HEK293 (cell line): ENCODE measurements at regions not wholly inside any gene's neighbourhood (a gene's known extent, or its start where the extent isn't known, plus 50 kb on each side); places are given as distances from the start of the nearest gene placed in this dataset.

ENCODE experiments used
- HOXA7 ChIP-seq: sonication (generic); formaldehyde crosslinking; IDR thresholded peaks from 2 replicates; pipeline ENCODE4 v1.8.1; 2022; ENCODE audit warnings: missing genetic modification reagents, borderline replicate concordance
- SCRT1 ChIP-seq: fragments of 450-650 bp; formaldehyde crosslinking; IDR thresholded peaks from 2 replicates; pipeline ENCODE4 v1.5.1; 2016; ENCODE audit warnings: missing biosample characterization, missing genetic modification characterization, borderline replicate concordance
- SP2 ChIP-seq: fragments of 450-650 bp; formaldehyde crosslinking; IDR thresholded peaks from 2 replicates; pipeline ENCODE4 v1.5.1; 2016; ENCODE audit warnings: missing biosample characterization, missing genetic modification characterization
- ZNF274 ChIP-seq, 2 experiments: fragments of 200-500 bp in 1 of 2; fragments of 450-650 bp in 1 of 2; sonication (Bioruptor generic) in 1 of 2; formaldehyde crosslinking in 1 of 2; IDR thresholded peaks; 2 replicates each; pipeline versions ENCODE4 v1.5.1 to v1.6.1; 2014 to 2016; ENCODE audit warnings: borderline replicate concordance in 1 of 2, inconsistent platforms in 1 of 2, low read length in 1 of 2, missing biosample characterization in 1 of 2, missing genetic modification characterization in 1 of 2
- ZNF701 ChIP-seq: fragments of 450-650 bp; formaldehyde crosslinking; IDR thresholded peaks from 2 replicates; pipeline ENCODE4 v1.5.1; 2016; ENCODE audit warnings: missing biosample characterization, missing genetic modification characterization
- ZNF747 ChIP-seq: fragments of 450-650 bp; formaldehyde crosslinking; IDR thresholded peaks from 2 replicates; pipeline ENCODE4 v1.5.1; 2016; ENCODE audit warnings: missing biosample characterization, missing genetic modification characterization
- TF ChIP-seq, protein P1 (sequence below): fragments of 450-650 bp; formaldehyde crosslinking; IDR thresholded peaks from 2 replicates; pipeline ENCODE4 v1.5.1; 2016; ENCODE audit warnings: missing biosample characterization, missing genetic modification characterization
- TF ChIP-seq, protein P2 (sequence below): fragments of 450-650 bp; formaldehyde crosslinking; IDR thresholded peaks from 2 replicates; pipeline ENCODE4 v1.5.1; 2016; ENCODE audit warnings: missing biosample characterization, missing genetic modification characterization
- TF ChIP-seq, protein P3 (sequence below): fragments of 450-650 bp; formaldehyde crosslinking; IDR thresholded peaks from 2 replicates; pipeline ENCODE4 v1.5.1; 2016; ENCODE audit warnings: missing biosample characterization, missing genetic modification characterization

DNA sequence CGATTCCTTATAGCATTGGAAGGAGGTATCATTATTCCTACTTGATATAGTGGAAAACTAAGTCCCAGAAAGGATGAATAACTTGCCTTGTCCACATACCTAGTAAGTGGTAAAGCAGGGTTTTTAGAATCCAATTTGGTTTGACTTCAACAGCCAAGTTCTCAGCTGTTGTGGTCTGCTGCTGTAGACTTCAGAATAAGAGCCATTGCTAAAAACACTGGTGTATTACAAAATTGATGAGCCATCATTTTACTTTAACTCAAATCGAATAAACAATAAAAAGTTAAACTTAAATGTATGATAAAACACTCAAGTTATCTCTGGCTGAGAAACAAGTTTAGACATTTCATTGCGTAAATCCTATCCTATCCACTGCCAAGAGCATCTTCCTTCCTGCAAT, 610.8 kb downstream of the TLE1 start:
- TF ChIP-seq, protein P1, sequence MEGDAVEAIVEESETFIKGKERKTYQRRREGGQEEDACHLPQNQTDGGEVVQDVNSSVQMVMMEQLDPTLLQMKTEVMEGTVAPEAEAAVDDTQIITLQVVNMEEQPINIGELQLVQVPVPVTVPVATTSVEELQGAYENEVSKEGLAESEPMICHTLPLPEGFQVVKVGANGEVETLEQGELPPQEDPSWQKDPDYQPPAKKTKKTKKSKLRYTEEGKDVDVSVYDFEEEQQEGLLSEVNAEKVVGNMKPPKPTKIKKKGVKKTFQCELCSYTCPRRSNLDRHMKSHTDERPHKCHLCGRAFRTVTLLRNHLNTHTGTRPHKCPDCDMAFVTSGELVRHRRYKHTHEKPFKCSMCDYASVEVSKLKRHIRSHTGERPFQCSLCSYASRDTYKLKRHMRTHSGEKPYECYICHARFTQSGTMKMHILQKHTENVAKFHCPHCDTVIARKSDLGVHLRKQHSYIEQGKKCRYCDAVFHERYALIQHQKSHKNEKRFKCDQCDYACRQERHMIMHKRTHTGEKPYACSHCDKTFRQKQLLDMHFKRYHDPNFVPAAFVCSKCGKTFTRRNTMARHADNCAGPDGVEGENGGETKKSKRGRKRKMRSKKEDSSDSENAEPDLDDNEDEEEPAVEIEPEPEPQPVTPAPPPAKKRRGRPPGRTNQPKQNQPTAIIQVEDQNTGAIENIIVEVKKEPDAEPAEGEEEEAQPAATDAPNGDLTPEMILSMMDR (tag by site-specific recombination), result no peak
- TF ChIP-seq, protein P2, sequence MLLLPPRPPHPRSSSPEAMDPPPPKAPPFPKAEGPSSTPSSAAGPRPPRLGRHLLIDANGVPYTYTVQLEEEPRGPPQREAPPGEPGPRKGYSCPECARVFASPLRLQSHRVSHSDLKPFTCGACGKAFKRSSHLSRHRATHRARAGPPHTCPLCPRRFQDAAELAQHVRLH (tag by site-specific recombination), result no peak
- TF ChIP-seq, protein P3, sequence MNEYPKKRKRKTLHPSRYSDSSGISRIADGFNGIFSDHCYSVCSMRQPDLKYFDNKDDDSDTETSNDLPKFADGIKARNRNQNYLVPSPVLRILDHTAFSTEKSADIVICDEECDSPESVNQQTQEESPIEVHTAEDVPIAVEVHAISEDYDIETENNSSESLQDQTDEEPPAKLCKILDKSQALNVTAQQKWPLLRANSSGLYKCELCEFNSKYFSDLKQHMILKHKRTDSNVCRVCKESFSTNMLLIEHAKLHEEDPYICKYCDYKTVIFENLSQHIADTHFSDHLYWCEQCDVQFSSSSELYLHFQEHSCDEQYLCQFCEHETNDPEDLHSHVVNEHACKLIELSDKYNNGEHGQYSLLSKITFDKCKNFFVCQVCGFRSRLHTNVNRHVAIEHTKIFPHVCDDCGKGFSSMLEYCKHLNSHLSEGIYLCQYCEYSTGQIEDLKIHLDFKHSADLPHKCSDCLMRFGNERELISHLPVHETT, result no peak
- no peak for TF ChIP-seq ZNF274 (IDR thresholded peaks at IDR 0.05; ENCODE audit: low read length)
- TF ChIP-seq ZNF274 (tag by site-specific recombination; IDR thresholded peaks at IDR 0.05; ENCODE audit: borderline replicate concordance), result no peak
- no peak for TF ChIP-seq ZNF747
- no peak for TF ChIP-seq HOXA7 (CRISPR knock-in tag)
- no peak for TF ChIP-seq SCRT1 (tag by site-specific recombination)
- no peak for TF ChIP-seq SP2 (tag by site-specific recombination)
- TF ChIP-seq ZNF701, result no peak
